ENCODE measurements at regions not wholly inside any gene's neighbourhood (a gene's known extent, or its start where the extent isn't known, plus 50 kb on each side); places are given as distances from the start of the nearest gene placed in this dataset.

GRCh38 chr1:170874671-170875070 lies 60.7 kb upstream of the MROH9 start:
- no peak for TF ChIP-seq CTCF (IDR thresholded peaks at IDR 0.05)
- no peak for TF ChIP-seq POLR2A (IDR thresholded peaks at IDR 0.05)
